Activated CD4-positive, alpha-beta T cell treated with anti-CD3 and anti-CD28 coated beads, Interleukin-2, amount 10 ng/mL, durations not matched to agents 24 days and 14 days (primary cell): ENCODE measurements at regions not wholly inside any gene's neighbourhood (a gene's known extent, or its start where the extent isn't known, plus 50 kb on each side); places are given as distances from the start of the nearest gene placed in this dataset.
"Not testable (repeated sequence)": the region's sequence is repeated elsewhere in the genome, so short reads cannot be mapped to it uniquely, and the experiment has no call there.

Source experiments
- DNase-seq: peaks from one replicate; pipeline ENCODE4 v3.0.0; 2022
- H3K27ac Mint-ChIP-seq: one replicate; pipeline ENCODE4 v1.8.0; 2022; ENCODE audit warnings: mild to moderate bottlenecking, mixed read lengths
- H3K27me3 Mint-ChIP-seq: one replicate; pipeline ENCODE4 v1.8.0; 2022; ENCODE audit warnings: mixed read lengths
- H3K36me3 Mint-ChIP-seq: one replicate; pipeline ENCODE4 v1.8.0; 2022; ENCODE audit warnings: low read depth, mild to moderate bottlenecking, mixed read lengths
- H3K4me1 Mint-ChIP-seq: one replicate; pipeline ENCODE4 v1.8.0; 2021; ENCODE audit warnings: mixed read lengths
- H3K4me3 Mint-ChIP-seq: one replicate; pipeline ENCODE4 v1.8.0; 2022; ENCODE audit warnings: mild to moderate bottlenecking, moderate library complexity, mixed read lengths
- H3K9me3 Mint-ChIP-seq: one replicate; pipeline ENCODE4 v1.8.0; 2021; ENCODE audit warnings: mixed read lengths
- intact Hi-C: fragments of 100-400 bp; cut with micrococcal nuclease; formaldehyde crosslinking; loops from one replicate; pipeline ENCODE4 v1.15.1; 2023

GRCh38 chr18:78422336-78422735 is 557.3 kb upstream of the SALL3 start:
- intact Hi-C loops: no loop called here
- H3K4me3 Mint-ChIP-seq: no peak overlapping the region
- H3K9me3 Mint-ChIP-seq: no peaks in the 10 kb centered on the region
- DNase-seq: no peak
- H3K27me3 Mint-ChIP-seq: no peaks in the 10 kb centered on the region
- no peaks in the 10 kb centered on the region for H3K36me3 Mint-ChIP-seq
- no peak overlapping the region for H3K27ac Mint-ChIP-seq
- H3K4me1 Mint-ChIP-seq: no peaks in the 10 kb centered on the region

GRCh38 chr18:78423811-78424210 is 555.8 kb upstream of the SALL3 start:
- no peak overlapping the region for H3K4me3 Mint-ChIP-seq
- no peaks in the 10 kb centered on the region for H3K36me3 Mint-ChIP-seq
- H3K27me3 Mint-ChIP-seq: no peaks in the 10 kb centered on the region
- no peaks in the 10 kb centered on the region for H3K9me3 Mint-ChIP-seq
- no peak for DNase-seq
- intact Hi-C loops: no loop called here
- no peaks in the 10 kb centered on the region for H3K4me1 Mint-ChIP-seq
- H3K27ac Mint-ChIP-seq: no peak overlapping the region

GRCh38 chr18:78424403-78425018 is 555.1 kb upstream of the SALL3 start:
- no peaks in the 10 kb centered on the region for H3K36me3 Mint-ChIP-seq
- no peaks in the 10 kb centered on the region for H3K9me3 Mint-ChIP-seq
- DNase-seq: no peak
- H3K4me1 Mint-ChIP-seq: no peaks in the 10 kb centered on the region
- H3K27ac Mint-ChIP-seq: no peak overlapping the region
- H3K27me3 Mint-ChIP-seq: no peaks in the 10 kb centered on the region
- no peak overlapping the region for H3K4me3 Mint-ChIP-seq
- intact Hi-C loops: no loop called here

- H3K9me3 Mint-ChIP-seq: no peaks in the 10 kb centered on the region
- intact Hi-C loops: no loop called here
- no peak overlapping the region for H3K27ac Mint-ChIP-seq
- H3K4me1 Mint-ChIP-seq: no peaks in the 10 kb centered on the region
- no peaks in the 10 kb centered on the region for H3K27me3 Mint-ChIP-seq
- H3K4me3 Mint-ChIP-seq: no peak overlapping the region
- DNase-seq: no peak
- no peaks in the 10 kb centered on the region for H3K36me3 Mint-ChIP-seq
Observed at GRCh38 chr18:78425019-78425412, 554.6 kb upstream of the SALL3 start.

- no peaks in the 10 kb centered on the region for H3K9me3 Mint-ChIP-seq
- H3K36me3 Mint-ChIP-seq: no peaks in the 10 kb centered on the region
- no peak overlapping the region for H3K4me3 Mint-ChIP-seq
- H3K4me1 Mint-ChIP-seq: no peaks in the 10 kb centered on the region
- H3K27me3 Mint-ChIP-seq: no peaks in the 10 kb centered on the region
- H3K27ac Mint-ChIP-seq: no peak overlapping the region
- DNase-seq: no peak
- intact Hi-C loops: no loop called here
Observed at GRCh38 chr18:78427081-78427480, 552.5 kb upstream of the SALL3 start.

- Mint-ChIP-seq H3K27me3 (no peaks in the 10 kb centered on the region), H3K36me3 (no peaks in the 10 kb centered on the region)
Observed at GRCh38 chr18:78429127-78430108, 550.2 kb upstream of the SALL3 start.

GRCh38 chr18:78430131-78430758 is 549.4 kb upstream of the SALL3 start:
- H3K36me3 Mint-ChIP-seq: no peaks in the 10 kb centered on the region
- H3K27ac Mint-ChIP-seq: no peak overlapping the region
- no peaks in the 10 kb centered on the region for H3K4me1 Mint-ChIP-seq
- peaks cover 5% of the 10 kb centered on the region for H3K9me3 Mint-ChIP-seq
- H3K4me3 Mint-ChIP-seq: no peak overlapping the region
- H3K27me3 Mint-ChIP-seq: no peaks in the 10 kb centered on the region
- intact Hi-C loops: no loop called here
- DNase-seq: no peak

More at GRCh38 chr18:78429127-78430108, 550.2 kb upstream of the SALL3 start:
- DNase-seq: no peak
- intact Hi-C loops: no loop called here
- Mint-ChIP-seq H3K27ac (no peak overlapping the region), H3K9me3 (peaks cover 4% of the 10 kb centered on the region), H3K4me1 (no peaks in the 10 kb centered on the region), H3K4me3 (no peak overlapping the region)

- intact Hi-C loops: no loop called here
- Mint-ChIP-seq H3K4me3 (no peak overlapping the region), H3K36me3 (no peaks in the 10 kb centered on the region), H3K9me3 (peaks cover 8% of the 10 kb centered on the region), H3K27ac (no peak overlapping the region), H3K4me1 (no peaks in the 10 kb centered on the region), H3K27me3 (no peaks in the 10 kb centered on the region)
- DNase-seq: no peak
Observed at GRCh38 chr18:78431606-78432005, 548.0 kb upstream of the SALL3 start.

- DNase-seq: no peak
- Mint-ChIP-seq H3K9me3 (peaks cover 8% of the 10 kb centered on the region), H3K27me3 (no peaks in the 10 kb centered on the region), H3K27ac (no peak overlapping the region), H3K36me3 (no peaks in the 10 kb centered on the region), H3K4me3 (no peak overlapping the region), H3K4me1 (no peaks in the 10 kb centered on the region)
- intact Hi-C loops: no loop called here
Observed at GRCh38 chr18:78433562-78433961, 546.1 kb upstream of the SALL3 start.

GRCh38 chr18:78436110-78436509 is 543.5 kb upstream of the SALL3 start:
- no peak for DNase-seq
- H3K27ac Mint-ChIP-seq: no peak overlapping the region
- no peak overlapping the region for H3K4me3 Mint-ChIP-seq
- H3K9me3 Mint-ChIP-seq: peaks cover 8% of the 10 kb centered on the region
- no peaks in the 10 kb centered on the region for H3K36me3 Mint-ChIP-seq
- H3K4me1 Mint-ChIP-seq: no peaks in the 10 kb centered on the region
- intact Hi-C loops: no loop called here
- no peaks in the 10 kb centered on the region for H3K27me3 Mint-ChIP-seq

GRCh38 chr18:78438235-78438634 is 541.4 kb upstream of the SALL3 start:
- H3K27me3 Mint-ChIP-seq, H3K27ac Mint-ChIP-seq, H3K4me3 Mint-ChIP-seq, DNase-seq, H3K36me3 Mint-ChIP-seq, H3K4me1 Mint-ChIP-seq, H3K9me3 Mint-ChIP-seq, intact Hi-C loops: not testable (repeated sequence)

GRCh38 chr18:78445880-78446279 is 533.7 kb upstream of the SALL3 start:
- H3K27me3 Mint-ChIP-seq: no peaks in the 10 kb centered on the region
- no peak overlapping the region for H3K27ac Mint-ChIP-seq
- intact Hi-C loops: no loop called here
- H3K4me3 Mint-ChIP-seq: no peak overlapping the region
- DNase-seq: no peak
- no peaks in the 10 kb centered on the region for H3K4me1 Mint-ChIP-seq
- no peaks in the 10 kb centered on the region for H3K36me3 Mint-ChIP-seq
- H3K9me3 Mint-ChIP-seq: no peaks in the 10 kb centered on the region

GRCh38 chr18:78447211-78447610 is 532.4 kb upstream of the SALL3 start:
- H3K9me3 Mint-ChIP-seq: no peaks in the 10 kb centered on the region
- no peaks in the 10 kb centered on the region for H3K36me3 Mint-ChIP-seq
- no peaks in the 10 kb centered on the region for H3K27me3 Mint-ChIP-seq
- no peaks in the 10 kb centered on the region for H3K4me1 Mint-ChIP-seq
- intact Hi-C loops: no loop called here
- DNase-seq: no peak
- no peak overlapping the region for H3K27ac Mint-ChIP-seq
- no peak overlapping the region for H3K4me3 Mint-ChIP-seq

- Mint-ChIP-seq H3K9me3 (no peaks in the 10 kb centered on the region), H3K27ac (no peak overlapping the region), H3K36me3 (no peaks in the 10 kb centered on the region), H3K4me3 (no peak overlapping the region), H3K27me3 (no peaks in the 10 kb centered on the region), H3K4me1 (no peaks in the 10 kb centered on the region)
- no peak for DNase-seq
- intact Hi-C loops: no loop called here
Observed at GRCh38 chr18:78448106-78448505, 531.5 kb upstream of the SALL3 start.
